H1 (cell line): ENCODE measurements at regions not wholly inside any gene's neighbourhood (a gene's known extent, or its start where the extent isn't known, plus 50 kb on each side); places are given as distances from the start of the nearest gene placed in this dataset.

Source experiments
- CEBPB ChIP-seq: IDR thresholded peaks from 2 replicates; pipeline ENCODE4 v1.6.1; 2012; ENCODE audit warnings: low read depth, low read length
- CTCF ChIP-seq, 3 experiments: IDR thresholded peaks; 1 replicate in 2 of 3; 2 replicates in 1 of 3; pipeline versions ENCODE4 v1.5.1 to v1.6.1; 2011; ENCODE audit warnings: low read length in 3 of 3, mild to moderate bottlenecking in 3 of 3, inconsistent platforms in 2 of 3, low read depth in 1 of 3, moderate library complexity in 1 of 3; ENCODE audit not compliant: insufficient read depth in 1 of 3; ENCODE audit errors: control extremely low read depth in 1 of 3
- EGR1 ChIP-seq: IDR thresholded peaks from 2 replicates; pipeline ENCODE4 v1.6.1; 2011; ENCODE audit warnings: low read depth, low read length, borderline replicate concordance
- EZH2 ChIP-seq: fragments of 200-600 bp; sonication (generic); IDR thresholded peaks from 2 replicates; pipeline ENCODE4 v1.7.1; 2012; ENCODE audit warnings: low read depth, mild to moderate bottlenecking, moderate library complexity, low read length, inconsistent platforms; ENCODE audit not compliant: severe bottlenecking
- SAP30 ChIP-seq: fragments of 300-600 bp; sonication (generic); IDR thresholded peaks from 2 replicates; pipeline ENCODE4 v1.7.1; 2012; ENCODE audit warnings: low read length, moderate library complexity, mild to moderate bottlenecking, inconsistent platforms; ENCODE audit not compliant: insufficient read depth, insufficient replicate concordance
- SIRT6 ChIP-seq: IDR thresholded peaks from one replicate; pipeline ENCODE4 v1.7.1; 2012; ENCODE audit warnings: low read length, inconsistent platforms
- TAF7 ChIP-seq: optimal IDR thresholded peaks from 2 replicates; pipeline ENCODE3; 2011; ENCODE audit warnings: low read depth, mild to moderate bottlenecking, inconsistent platforms, low read length, moderate library complexity, borderline replicate concordance
- TCF12 ChIP-seq: IDR thresholded peaks from 2 replicates; pipeline ENCODE4 v1.6.1; 2011; ENCODE audit warnings: low read depth, mild to moderate bottlenecking, low read length
- YY1 ChIP-seq: IDR thresholded peaks from 2 replicates; pipeline ENCODE4 v1.6.1; 2011; ENCODE audit warnings: low read depth, mild to moderate bottlenecking, low read length

- TF ChIP-seq CTCF (IDR thresholded peaks at IDR 0.05; ENCODE audit: control extremely low read depth in 1 of 3, insufficient read depth in 1 of 3, low read depth in 1 of 3, low read length in 3 of 3) = no peak
- no peak for TF ChIP-seq CEBPB
- TF ChIP-seq EZH2 = no peak
- TF ChIP-seq YY1 = no peak
- no peak for TF ChIP-seq SAP30
- no peak for TF ChIP-seq TCF12
- no peak for TF ChIP-seq SIRT6
- no peak for TF ChIP-seq TAF7
- no peak for TF ChIP-seq EGR1
These were observed 63.0 kb upstream of the SIX2 start (continued) for GRCh38 chr2:45072064-45072861.
